Caco-2 (cell line): ENCODE measurements at regions not wholly inside any gene's neighbourhood (a gene's known extent, or its start where the extent isn't known, plus 50 kb on each side); places are given as distances from the start of the nearest gene placed in this dataset.

Experiments used
- BruUV-seq: library from RNA; stranded (reverse); fragments of 400-500 nt; replicated peaks from 2 replicates; lab custom pipeline; 2021; lab: Mats Ljungman, UMichigan
- CTCF ChIA-PET: fragments of 300-600 bp; sonication (Branson Sonifier 250); formaldehyde crosslinking; loops from one replicate; lab custom pipeline; 2022; ENCODE audit warnings: antibody characterized with exemption; lab: Charles Lee
- POLR2A ChIA-PET: fragments of 300-600 bp; sonication (Branson Sonifier 250); formaldehyde crosslinking; loops from one replicate; lab custom pipeline; 2022; ENCODE audit warnings: antibody characterized with exemption; lab: Charles Lee
- DNase-seq, 2 experiments: peaks; one replicate each; pipeline versions ENCODE4 v3.0.0 to v3.0.0-alpha.2; 2020 to 2022
- H3K27me3 ChIP-seq: replicated peaks from 2 replicates; pipeline ENCODE4 v1.6.0; 2011; ENCODE audit warnings: low read length; ENCODE audit not compliant: control insufficient read depth, insufficient read depth
- H3K36me3 ChIP-seq: 2 replicates; pipeline ENCODE4 v1.5.1; 2011; ENCODE audit warnings: low read length; ENCODE audit not compliant: control insufficient read depth, insufficient read depth
- H3K4me1 ChIP-seq: fragments of 250-450 bp; sonication (Bioruptor Pico); 2 replicates; pipeline ENCODE4 v1.5.1; 2020; ENCODE audit warnings: mild to moderate bottlenecking
- H3K4me3 ChIP-seq: 2 replicates; pipeline ENCODE4 v1.5.1; 2011; ENCODE audit warnings: low read depth, mild to moderate bottlenecking, control low read depth, low read length
- H3K9me3 ChIP-seq: fragments of 250-450 bp; sonication (Bioruptor Pico); 2 replicates; pipeline ENCODE4 v1.5.1; 2020; ENCODE audit warnings: mild to moderate bottlenecking, moderate library complexity
- H3K27ac Mint-ChIP-seq: one replicate; pipeline ENCODE4 v1.8.0; 2022; ENCODE audit warnings: mixed read lengths; ENCODE audit not compliant: unreplicated experiment
- H3K27me3 Mint-ChIP-seq: one replicate; pipeline ENCODE4 v1.8.0; 2022; ENCODE audit warnings: mixed read lengths; ENCODE audit not compliant: insufficient read depth, unreplicated experiment
- H3K36me3 Mint-ChIP-seq: one replicate; pipeline ENCODE4 v1.8.0; 2022; ENCODE audit warnings: mild to moderate bottlenecking, mixed read lengths; ENCODE audit not compliant: insufficient read depth, unreplicated experiment
- H3K4me1 Mint-ChIP-seq: one replicate; pipeline ENCODE4 v1.8.0; 2022; ENCODE audit warnings: low read depth, mixed read lengths; ENCODE audit not compliant: unreplicated experiment
- H3K4me3 Mint-ChIP-seq: one replicate; pipeline ENCODE4 v1.8.0; 2022; ENCODE audit warnings: mild to moderate bottlenecking, moderate library complexity, mixed read lengths; ENCODE audit not compliant: unreplicated experiment
- H3K9me3 Mint-ChIP-seq: one replicate; pipeline ENCODE4 v1.8.0; 2022; ENCODE audit warnings: mixed read lengths; ENCODE audit not compliant: unreplicated experiment
- intact Hi-C: fragments of 100-400 bp; cut with micrococcal nuclease; formaldehyde crosslinking; loops from one replicate; pipeline ENCODE4 v1.10.0; 2022; ENCODE audit not compliant: unreplicated experiment
- TF ChIP-seq, protein P1 (sequence below), 2 experiments: fragments of 200-600 bp in 1 of 2; IDR thresholded peaks; 1 replicate in 1 of 2; 2 replicates in 1 of 2; pipeline versions ENCODE4 v1.5.1 to v1.8.0; 2011 to 2022; ENCODE audit warnings: antibody characterized with exemption in 1 of 2, control low read depth in 1 of 2, inconsistent platforms in 1 of 2, low read depth in 1 of 2, low read length in 1 of 2, mild to moderate bottlenecking in 1 of 2, moderate library complexity in 1 of 2; ENCODE audit not compliant: insufficient read depth in 1 of 2, severe bottlenecking in 1 of 2, unreplicated experiment in 1 of 2

DNA sequence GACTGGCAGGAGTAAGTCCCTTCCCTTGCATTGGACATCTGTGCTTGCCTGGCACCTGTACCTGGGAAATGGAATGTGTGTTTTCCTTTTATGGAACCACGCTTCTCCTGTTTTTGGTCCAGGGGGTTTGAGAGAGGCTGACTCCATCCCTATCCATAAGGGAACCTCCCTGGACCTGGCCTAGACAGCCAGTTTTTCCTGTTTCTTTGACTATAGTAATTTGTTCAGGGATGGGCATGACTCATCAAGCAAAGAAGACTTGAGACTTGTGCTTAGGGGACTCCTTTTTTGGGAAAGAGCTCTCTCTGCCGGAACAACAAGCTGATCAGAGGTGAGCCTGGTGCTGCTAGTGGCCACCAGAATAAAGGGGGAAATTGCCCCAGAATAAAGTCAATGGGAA is 393.8 kb downstream of the CDH26 start:
- H3K27me3 ChIP-seq, result no peaks in the 10 kb centered on the region
- no peak for DNase-seq
- H3K36me3 ChIP-seq, result no peaks in the 10 kb centered on the region
- no peak overlapping the region for H3K4me3 ChIP-seq
- H3K27ac Mint-ChIP-seq, result no peak overlapping the region
- ChIA-PET CTCF (interaction anchor here (0.6 kb wide), 1 partner anchor 294 kb away, joined by 3 read pairs; no protein-coding TSS in a partner anchor), POLR2A (no interaction called here)
- no peaks in the 10 kb centered on the region for H3K9me3 Mint-ChIP-seq
- no peaks in the 10 kb centered on the region for H3K36me3 Mint-ChIP-seq
- no TSS peak for BruUV-seq
- H3K4me3 Mint-ChIP-seq, result no peak overlapping the region
- H3K9me3 ChIP-seq, result 0 out of 2 replicates have a peak, but pooled peaks cover 6% of the 10 kb centered on the region
- no peaks in the 10 kb centered on the region for H3K4me1 Mint-ChIP-seq
- H3K4me1 ChIP-seq, result no peaks in the 10 kb centered on the region
- H3K27me3 Mint-ChIP-seq, result peaks cover 7% of the 10 kb centered on the region
- TF ChIP-seq, protein P1, sequence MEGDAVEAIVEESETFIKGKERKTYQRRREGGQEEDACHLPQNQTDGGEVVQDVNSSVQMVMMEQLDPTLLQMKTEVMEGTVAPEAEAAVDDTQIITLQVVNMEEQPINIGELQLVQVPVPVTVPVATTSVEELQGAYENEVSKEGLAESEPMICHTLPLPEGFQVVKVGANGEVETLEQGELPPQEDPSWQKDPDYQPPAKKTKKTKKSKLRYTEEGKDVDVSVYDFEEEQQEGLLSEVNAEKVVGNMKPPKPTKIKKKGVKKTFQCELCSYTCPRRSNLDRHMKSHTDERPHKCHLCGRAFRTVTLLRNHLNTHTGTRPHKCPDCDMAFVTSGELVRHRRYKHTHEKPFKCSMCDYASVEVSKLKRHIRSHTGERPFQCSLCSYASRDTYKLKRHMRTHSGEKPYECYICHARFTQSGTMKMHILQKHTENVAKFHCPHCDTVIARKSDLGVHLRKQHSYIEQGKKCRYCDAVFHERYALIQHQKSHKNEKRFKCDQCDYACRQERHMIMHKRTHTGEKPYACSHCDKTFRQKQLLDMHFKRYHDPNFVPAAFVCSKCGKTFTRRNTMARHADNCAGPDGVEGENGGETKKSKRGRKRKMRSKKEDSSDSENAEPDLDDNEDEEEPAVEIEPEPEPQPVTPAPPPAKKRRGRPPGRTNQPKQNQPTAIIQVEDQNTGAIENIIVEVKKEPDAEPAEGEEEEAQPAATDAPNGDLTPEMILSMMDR (IDR thresholded peaks at IDR 0.05; ENCODE audit: insufficient read depth in 1 of 2, low read depth in 1 of 2, low read length in 1 of 2, severe bottlenecking in 1 of 2, unreplicated experiment in 1 of 2), result no peak
- intact Hi-C loops, result no loop called here

DNA sequence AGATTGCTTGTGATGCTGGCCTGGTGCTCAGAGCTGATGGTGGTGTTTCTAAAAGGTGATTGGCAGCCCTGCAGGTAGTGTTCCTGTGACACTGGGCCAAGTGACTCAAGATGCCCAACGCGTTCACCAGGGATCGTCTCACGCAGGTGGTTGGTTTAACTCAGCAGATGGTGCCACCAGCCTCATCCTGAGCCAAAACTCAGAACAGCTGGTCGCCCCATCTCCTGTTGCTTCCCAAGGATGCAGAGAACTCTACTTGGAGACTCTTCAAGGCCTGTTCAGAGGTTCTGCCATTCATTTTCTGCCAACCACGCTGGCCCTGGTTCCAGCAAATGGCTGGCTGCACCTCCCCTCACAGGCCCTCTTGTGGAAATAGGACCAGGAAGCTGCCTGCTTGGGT is 394.4 kb downstream of the CDH26 start:
- Histone ChIP-seq H3K27me3 (no peaks in the 10 kb centered on the region), H3K4me3 (no peak overlapping the region), H3K4me1 (no peaks in the 10 kb centered on the region), H3K9me3 (0 out of 2 replicates have a peak, but pooled peaks cover 6% of the 10 kb centered on the region), H3K36me3 (no peaks in the 10 kb centered on the region)
- ChIA-PET CTCF (interaction anchor here (0.6 kb wide), 1 partner anchor 295 kb away, joined by 3 read pairs; no protein-coding TSS in a partner anchor), POLR2A (no interaction called here)
- no peak overlapping the region for H3K4me3 Mint-ChIP-seq
- H3K27me3 Mint-ChIP-seq, result peaks cover 4% of the 10 kb centered on the region
- H3K9me3 Mint-ChIP-seq, result no peaks in the 10 kb centered on the region
- TF ChIP-seq, protein P1 (IDR thresholded peaks at IDR 0.05; ENCODE audit: insufficient read depth in 1 of 2, low read depth in 1 of 2, low read length in 1 of 2, severe bottlenecking in 1 of 2, unreplicated experiment in 1 of 2), result no peak
- H3K36me3 Mint-ChIP-seq, result no peaks in the 10 kb centered on the region
- no peak overlapping the region for H3K27ac Mint-ChIP-seq
- no peaks in the 10 kb centered on the region for H3K4me1 Mint-ChIP-seq
- no TSS peak for BruUV-seq
- intact Hi-C loops, result no loop called here
- DNase-seq, result no peak

DNA sequence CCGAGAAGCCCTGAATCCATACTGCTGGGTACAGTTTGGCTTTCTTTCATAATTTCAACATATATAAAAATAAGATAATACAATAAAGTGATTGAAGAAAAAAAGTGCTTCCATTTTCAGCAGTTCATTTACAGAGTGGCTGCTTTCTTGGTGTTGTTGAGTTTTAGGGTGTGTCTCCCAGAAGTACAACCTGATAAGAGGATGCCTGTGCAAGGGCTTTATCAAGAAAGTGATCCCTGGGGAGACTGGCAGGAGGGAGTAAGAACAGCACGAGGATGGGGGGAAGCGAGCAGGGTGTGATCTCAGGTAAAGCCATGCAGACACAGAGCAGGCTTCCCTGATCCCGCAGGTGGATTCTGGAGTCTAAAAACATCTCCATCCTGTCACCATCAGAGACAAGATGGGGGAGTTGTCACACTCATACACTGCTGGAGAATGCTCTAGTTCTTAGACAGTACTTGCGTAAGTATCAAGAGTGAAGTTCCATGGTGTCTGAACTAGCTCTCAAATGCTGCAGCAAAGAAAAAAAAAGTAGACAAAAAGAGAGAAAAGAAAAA is 395.9 kb downstream of the CDH26 start:
- TF ChIP-seq, protein P1 (IDR thresholded peaks at IDR 0.05; ENCODE audit: insufficient read depth in 1 of 2, low read depth in 1 of 2, low read length in 1 of 2, severe bottlenecking in 1 of 2, unreplicated experiment in 1 of 2), result no peak
- POLR2A ChIA-PET, result no interaction called here

More for the DNA sequence above, 395.9 kb downstream of the CDH26 start:
- no TSS peak for BruUV-seq
- intact Hi-C loops, result no loop called here
- Histone ChIP-seq H3K4me3 (no peak overlapping the region), H3K9me3 (0 out of 2 replicates have a peak, but pooled peaks cover 6% of the 10 kb centered on the region), H3K4me1 (no peaks in the 10 kb centered on the region), H3K27me3 (no peaks in the 10 kb centered on the region), H3K36me3 (no peaks in the 10 kb centered on the region)
- H3K36me3 Mint-ChIP-seq, result no peaks in the 10 kb centered on the region
- no peak for DNase-seq
- H3K4me3 Mint-ChIP-seq, result no peak overlapping the region
- no peaks in the 10 kb centered on the region for H3K9me3 Mint-ChIP-seq
- CTCF ChIA-PET, result no interaction called here
- peaks cover 6% of the 10 kb centered on the region for H3K27me3 Mint-ChIP-seq
- no peak overlapping the region for H3K27ac Mint-ChIP-seq
- no peaks in the 10 kb centered on the region for H3K4me1 Mint-ChIP-seq
